Prostate gland (tissue), 2 donors: ENCODE measurements at regions not wholly inside any gene's neighbourhood (a gene's known extent, or its start where the extent isn't known, plus 50 kb on each side); places are given as distances from the start of the nearest gene placed in this dataset.

ENCODE experiments used
- POLR2A ChIP-seq: fragments of 450-650 bp; IDR thresholded peaks from one replicate; pipeline ENCODE4 v1.6.1; 2016; ENCODE audit warnings: antibody characterized with exemption, mild to moderate bottlenecking
- POLR2AphosphoS5 ChIP-seq: sonication (generic); formaldehyde crosslinking; IDR thresholded peaks from one replicate; pipeline ENCODE4 v1.6.1; 2017; ENCODE audit warnings: antibody characterized with exemption
- TF ChIP-seq, protein P1 (sequence below), 4 experiments: fragments of 200-600 bp in 2 of 4; fragments of 450-650 bp in 2 of 4; sonication (generic) in 2 of 4; IDR thresholded peaks; 1 replicate in 3 of 4; 2 replicates in 1 of 4; pipeline ENCODE4 v1.5.1; 2016 to 2019; ENCODE audit warnings: antibody characterized with exemption in 4 of 4, mild to moderate bottlenecking in 2 of 4, moderate library complexity in 2 of 4

DNA sequence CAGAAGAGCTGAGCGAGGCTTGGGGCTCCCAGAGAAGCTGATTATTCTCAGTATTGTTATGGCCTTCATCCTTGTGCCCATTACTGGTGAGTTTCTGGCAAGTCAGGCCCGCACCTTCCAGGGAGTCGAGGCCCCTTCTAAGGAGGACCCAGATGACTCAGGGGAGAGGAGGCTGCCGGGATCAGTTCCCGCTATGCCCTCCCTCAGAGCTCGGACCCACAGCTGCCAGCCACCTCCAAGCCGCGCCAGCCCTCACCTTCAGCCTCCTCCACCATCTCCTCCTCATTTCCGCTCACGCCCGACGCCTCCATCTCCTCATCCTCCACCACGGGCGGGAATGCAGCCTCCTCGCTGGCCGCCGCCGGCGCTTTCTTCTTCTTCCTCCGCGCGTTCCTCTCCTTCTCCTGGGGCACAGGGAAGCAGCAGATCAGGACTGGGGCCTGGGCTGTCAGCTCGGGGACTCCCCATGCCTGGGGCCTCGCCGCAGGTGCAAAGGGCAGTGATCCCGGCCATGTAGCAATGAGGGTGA, 83.2 kb downstream of the RFLNA start:
- TF ChIP-seq, protein P1, sequence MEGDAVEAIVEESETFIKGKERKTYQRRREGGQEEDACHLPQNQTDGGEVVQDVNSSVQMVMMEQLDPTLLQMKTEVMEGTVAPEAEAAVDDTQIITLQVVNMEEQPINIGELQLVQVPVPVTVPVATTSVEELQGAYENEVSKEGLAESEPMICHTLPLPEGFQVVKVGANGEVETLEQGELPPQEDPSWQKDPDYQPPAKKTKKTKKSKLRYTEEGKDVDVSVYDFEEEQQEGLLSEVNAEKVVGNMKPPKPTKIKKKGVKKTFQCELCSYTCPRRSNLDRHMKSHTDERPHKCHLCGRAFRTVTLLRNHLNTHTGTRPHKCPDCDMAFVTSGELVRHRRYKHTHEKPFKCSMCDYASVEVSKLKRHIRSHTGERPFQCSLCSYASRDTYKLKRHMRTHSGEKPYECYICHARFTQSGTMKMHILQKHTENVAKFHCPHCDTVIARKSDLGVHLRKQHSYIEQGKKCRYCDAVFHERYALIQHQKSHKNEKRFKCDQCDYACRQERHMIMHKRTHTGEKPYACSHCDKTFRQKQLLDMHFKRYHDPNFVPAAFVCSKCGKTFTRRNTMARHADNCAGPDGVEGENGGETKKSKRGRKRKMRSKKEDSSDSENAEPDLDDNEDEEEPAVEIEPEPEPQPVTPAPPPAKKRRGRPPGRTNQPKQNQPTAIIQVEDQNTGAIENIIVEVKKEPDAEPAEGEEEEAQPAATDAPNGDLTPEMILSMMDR (IDR thresholded peaks at IDR 0.05), result no peak
- no peak for TF ChIP-seq POLR2A
- TF ChIP-seq POLR2AphosphoS5, result no peak
